ENCODE measurements at regions not wholly inside any gene's neighbourhood (a gene's known extent, or its start where the extent isn't known, plus 50 kb on each side); places are given as distances from the start of the nearest gene placed in this dataset.

DNA sequence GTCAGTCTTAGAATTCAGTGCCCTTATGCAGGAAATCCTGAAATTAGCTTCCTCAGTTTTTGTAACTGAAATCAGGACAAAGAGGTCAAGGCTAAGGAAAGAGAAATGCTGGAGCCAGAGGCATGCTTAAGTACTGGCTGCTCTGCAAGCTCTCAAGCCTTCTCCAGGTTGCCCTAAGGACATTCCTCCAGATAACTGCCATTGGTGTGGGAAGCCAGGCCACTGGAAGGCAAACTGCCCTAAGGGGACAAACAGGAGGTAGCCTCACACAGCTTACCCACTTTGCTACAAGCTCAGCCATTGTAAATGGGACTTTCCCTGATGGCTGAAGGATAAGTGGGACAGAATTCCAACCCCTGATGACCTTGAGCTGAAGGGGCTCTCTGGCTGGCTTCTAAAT, 606.9 kb upstream of the PCDH10 start:
- H3K27me3 ChIP-seq = no peaks in the 10 kb centered on the region
- H3K9me3 ChIP-seq (replicated peaks in 1 of 11) = peaks cover 0 to 32% (median 16%) of the 10 kb centered on the region in 11 experiments; a peak in 19 of 22 replicates
- no peak overlapping the region for H3K4me3 ChIP-seq
- peaks cover 0 to 21% (median 15%) of the 10 kb centered on the region in 10 experiments; a peak in 16 of 20 replicates for H3K4me1 ChIP-seq
- H3K36me3 ChIP-seq = no peaks in the 10 kb centered on the region
- no peak for TF ChIP-seq Cebpa-rat (IDR thresholded peaks at IDR 0.05)
- no peak overlapping the region for H3K27ac ChIP-seq
- H3K9ac ChIP-seq = no peak overlapping the region
- H4K20me1 ChIP-seq = no peaks in the 10 kb centered on the region
- H3K4me2 ChIP-seq = peak overlapping the region in 2 of 11 experiments; percentile 33 to 37; a peak in 2 of 22 replicates

DNA sequence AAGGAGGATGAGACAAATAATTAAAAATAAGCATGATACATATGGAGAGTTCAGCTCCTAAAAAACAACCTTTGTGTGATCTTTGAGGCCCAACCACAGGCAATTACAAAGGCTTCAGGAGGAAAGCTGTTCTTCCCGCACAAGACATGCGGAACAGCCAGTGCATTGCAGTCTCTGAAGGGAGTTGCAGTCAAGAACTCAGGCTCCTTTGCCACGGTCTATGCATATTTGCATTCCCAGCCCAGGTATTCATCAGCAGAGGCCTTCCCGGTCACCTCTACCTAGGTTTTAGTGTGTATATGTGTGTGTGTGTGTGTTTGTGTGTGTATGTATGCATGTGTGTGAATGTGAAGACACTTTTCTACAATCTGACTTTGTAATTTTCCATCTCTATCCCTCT, 600.6 kb upstream of the PCDH10 start:
- Histone ChIP-seq H3K27me3 (no peaks in the 10 kb centered on the region), H3K27ac (no peak overlapping the region), H3K4me1 (no peaks in the 10 kb centered on the region), H3K9ac (no peak overlapping the region), H4K20me1 (no peaks in the 10 kb centered on the region), H3K4me3 (no peak overlapping the region), H3K9me3 (replicated peaks in 1 of 11) (peaks cover 0 to 9% (median 8%) of the 10 kb centered on the region in 11 experiments; a peak in 17 of 22 replicates), H3K36me3 (no peaks in the 10 kb centered on the region), H3K4me2 (no peak overlapping the region)
- no peak for TF ChIP-seq Cebpa-rat (IDR thresholded peaks at IDR 0.05)

- no peak overlapping the region for H3K4me3 ChIP-seq
- H3K27me3 ChIP-seq = no peaks in the 10 kb centered on the region
- H4K20me1 ChIP-seq = no peaks in the 10 kb centered on the region
- no peaks in the 10 kb centered on the region for H3K36me3 ChIP-seq
- peaks cover 0 to 8% (median 0%) of the 10 kb centered on the region in 10 experiments; a peak in 5 of 20 replicates for H3K4me1 ChIP-seq
- no peak for TF ChIP-seq Cebpa-rat (IDR thresholded peaks at IDR 0.05)
- H3K27ac ChIP-seq = no peak overlapping the region
- no peaks in the 10 kb centered on the region for H3K9me3 ChIP-seq (replicated peaks in 1 of 11)
- H3K9ac ChIP-seq = no peak overlapping the region
- peak overlapping the region in 1 of 11 experiments; percentile 11; a peak in 2 of 22 replicates for H3K4me2 ChIP-seq
Observed at GRCh38 chr4:132556316-132556715, 592.8 kb upstream of the PCDH10 start.

- no peaks in the 10 kb centered on the region for H3K27me3 ChIP-seq
- TF ChIP-seq Cebpa-rat (IDR thresholded peaks at IDR 0.05) = no peak
- H3K9me3 ChIP-seq (replicated peaks in 1 of 11) = no peaks in the 10 kb centered on the region
- no peaks in the 10 kb centered on the region for H4K20me1 ChIP-seq
- no peak overlapping the region for H3K9ac ChIP-seq
- no peaks in the 10 kb centered on the region for H3K36me3 ChIP-seq
- H3K27ac ChIP-seq = no peak overlapping the region
- H3K4me3 ChIP-seq = no peak overlapping the region
- peaks cover 0 to 8% (median 0%) of the 10 kb centered on the region in 10 experiments; a peak in 5 of 20 replicates for H3K4me1 ChIP-seq
- no peak overlapping the region for H3K4me2 ChIP-seq
Observed at GRCh38 chr4:132557660-132558059, 591.4 kb upstream of the PCDH10 start.

DNA sequence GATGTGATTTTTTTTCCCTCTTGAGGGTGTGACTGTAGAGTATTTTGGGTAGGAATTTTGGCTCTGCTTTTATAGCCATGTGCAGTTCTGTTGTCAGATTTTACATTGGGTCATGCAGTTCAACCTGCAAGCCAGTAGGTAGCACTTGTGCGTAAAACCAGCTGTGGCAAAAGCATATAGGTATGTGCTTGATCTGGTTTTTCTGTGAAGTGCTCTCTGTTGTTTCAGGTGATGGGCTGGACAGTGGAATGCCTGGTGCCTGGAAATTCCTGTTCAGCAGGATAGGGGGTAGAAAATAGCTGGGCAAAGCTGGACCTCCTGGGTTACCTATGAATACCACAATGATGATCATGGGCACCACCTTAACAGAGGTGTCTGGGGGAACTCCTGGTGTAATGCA, 584.2 kb upstream of the PCDH10 start:
- Histone ChIP-seq H3K4me2 (no peak overlapping the region), H3K4me1 (no peaks in the 10 kb centered on the region), H3K4me3 (no peak overlapping the region), H3K9me3 (replicated peaks in 1 of 11) (no peaks in the 10 kb centered on the region), H4K20me1 (no peaks in the 10 kb centered on the region), H3K27ac (no peak overlapping the region), H3K36me3 (no peaks in the 10 kb centered on the region), H3K9ac (no peak overlapping the region), H3K27me3 (no peaks in the 10 kb centered on the region)
- TF ChIP-seq Cebpa-rat (IDR thresholded peaks at IDR 0.05) = no peak

DNA sequence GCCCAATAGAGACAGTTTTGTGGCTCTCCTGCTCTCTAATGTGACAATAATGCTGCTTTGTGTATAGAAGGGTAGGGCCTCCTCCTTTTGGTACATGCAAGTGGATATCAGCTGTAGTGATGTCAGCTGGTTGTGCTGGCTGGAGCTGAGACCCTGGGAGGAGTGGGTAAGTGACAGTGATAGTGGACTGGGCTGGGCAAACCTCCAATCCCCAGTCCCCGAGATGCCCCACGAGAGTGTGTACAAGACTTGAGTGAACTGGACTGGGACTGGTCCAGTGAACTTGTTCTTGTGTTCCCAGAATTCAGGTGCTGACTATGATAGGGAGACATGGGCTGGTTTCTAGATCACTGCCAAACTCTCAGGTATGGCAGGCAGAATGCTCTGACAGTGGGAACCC, 583.6 kb upstream of the PCDH10 start:
- Histone ChIP-seq H4K20me1 (no peaks in the 10 kb centered on the region), H3K4me2 (no peak overlapping the region), H3K9me3 (replicated peaks in 1 of 11) (no peaks in the 10 kb centered on the region), H3K27ac (no peak overlapping the region), H3K4me3 (no peak overlapping the region), H3K4me1 (no peaks in the 10 kb centered on the region), H3K27me3 (no peaks in the 10 kb centered on the region), H3K36me3 (no peaks in the 10 kb centered on the region), H3K9ac (no peak overlapping the region)
- no peak for TF ChIP-seq Cebpa-rat (IDR thresholded peaks at IDR 0.05)

DNA sequence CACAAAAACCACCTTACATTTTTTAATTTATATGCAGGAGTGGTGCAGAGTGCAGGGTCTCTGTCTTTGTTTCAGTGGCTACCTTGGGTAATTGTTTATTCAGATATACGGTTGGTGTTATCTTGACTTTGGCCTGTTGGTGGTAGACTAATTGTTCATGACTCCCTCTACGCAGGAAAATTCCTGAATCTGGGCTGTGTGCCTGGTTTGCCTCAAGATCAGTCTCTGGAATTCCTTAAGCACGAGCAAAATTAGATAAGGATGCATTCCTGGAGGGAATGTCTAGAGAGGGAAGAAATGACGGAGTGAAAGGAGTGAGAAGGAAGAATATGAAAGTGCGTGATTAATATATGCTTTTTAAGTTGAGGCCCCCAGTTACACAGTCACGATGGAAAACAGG, 576.9 kb upstream of the PCDH10 start:
- no peaks in the 10 kb centered on the region for H3K9me3 ChIP-seq (replicated peaks in 1 of 11)
- no peaks in the 10 kb centered on the region for H3K4me1 ChIP-seq
- H3K27me3 ChIP-seq = no peaks in the 10 kb centered on the region
- H3K4me2 ChIP-seq = no peak overlapping the region
- no peak for TF ChIP-seq Cebpa-rat (IDR thresholded peaks at IDR 0.05)
- no peaks in the 10 kb centered on the region for H4K20me1 ChIP-seq
- no peak overlapping the region for H3K4me3 ChIP-seq
- no peaks in the 10 kb centered on the region for H3K36me3 ChIP-seq
- H3K9ac ChIP-seq = no peak overlapping the region
- H3K27ac ChIP-seq = no peak overlapping the region

DNA sequence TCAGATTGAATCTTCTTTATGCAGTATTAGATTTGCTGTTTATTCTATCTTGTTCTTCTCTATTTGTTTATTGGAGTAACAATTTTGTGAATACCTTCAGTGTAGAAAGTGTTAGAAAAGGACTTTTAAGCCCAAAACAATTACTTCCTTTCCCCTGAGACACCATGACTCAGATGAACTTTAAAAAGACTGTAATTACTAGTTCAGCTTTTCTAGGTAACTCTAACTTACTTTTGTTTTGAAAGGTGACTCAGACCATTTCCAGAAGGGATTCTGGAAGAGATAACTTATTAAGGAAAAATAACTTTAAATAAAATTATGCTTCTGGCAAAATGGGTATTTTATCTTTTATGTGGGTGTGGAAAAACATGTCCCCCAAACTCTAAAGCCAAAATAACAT, 561.5 kb upstream of the PCDH10 start:
- Histone ChIP-seq H3K4me2 (no peak overlapping the region), H3K36me3 (no peaks in the 10 kb centered on the region), H3K4me1 (no peaks in the 10 kb centered on the region), H3K27me3 (no peaks in the 10 kb centered on the region), H3K27ac (no peak overlapping the region), H3K9ac (no peak overlapping the region), H3K9me3 (replicated peaks in 1 of 11) (peaks cover 0 to 5% (median 0%) of the 10 kb centered on the region in 11 experiments; a peak in 1 of 22 replicates), H4K20me1 (no peaks in the 10 kb centered on the region), H3K4me3 (no peak overlapping the region)
- TF ChIP-seq Cebpa-rat (IDR thresholded peaks at IDR 0.05) = no peak

GRCh38 chr4:132592340-132592739, 556.8 kb upstream of the PCDH10 start:
- Histone ChIP-seq H3K36me3 (no peaks in the 10 kb centered on the region), H3K4me2 (no peak overlapping the region), H3K4me1 (no peaks in the 10 kb centered on the region), H3K27ac (no peak overlapping the region), H3K4me3 (no peak overlapping the region), H4K20me1 (no peaks in the 10 kb centered on the region), H3K27me3 (no peaks in the 10 kb centered on the region), H3K9me3 (replicated peaks in 1 of 11) (peaks cover 0 to 5% (median 0%) of the 10 kb centered on the region in 11 experiments; a peak in 1 of 22 replicates), H3K9ac (no peak overlapping the region)
- no peak for TF ChIP-seq Cebpa-rat (IDR thresholded peaks at IDR 0.05)

- no peak for TF ChIP-seq Cebpa-rat (IDR thresholded peaks at IDR 0.05)
- no peaks in the 10 kb centered on the region for H3K27me3 ChIP-seq
- H3K9ac ChIP-seq = no peak overlapping the region
- no peaks in the 10 kb centered on the region for H3K36me3 ChIP-seq
- H3K4me1 ChIP-seq = no peaks in the 10 kb centered on the region
- no peak overlapping the region for H3K27ac ChIP-seq
- H3K4me2 ChIP-seq = no peak overlapping the region
- H3K4me3 ChIP-seq = no peak overlapping the region
- no peaks in the 10 kb centered on the region for H4K20me1 ChIP-seq
- H3K9me3 ChIP-seq (replicated peaks in 1 of 11) = peaks cover 0 to 5% (median 0%) of the 10 kb centered on the region in 11 experiments; a peak in 1 of 22 replicates
Observed at GRCh38 chr4:132592850-132593249, 556.2 kb upstream of the PCDH10 start.

Data from BLaER1 treated with 17β-estradiol and CSF1 and Interleukin-3, amounts not matched to agents 10 nM and 100 nM (cell line).